Natural killer cell treated with Interleukin-12 subunit alpha and Interleukin-12 subunit beta and Interleukin-15 and Interleukin-18, amount 100 ng/mL, for 72 hours (primary cell): ENCODE measurements at regions not wholly inside any gene's neighbourhood (a gene's known extent, or its start where the extent isn't known, plus 50 kb on each side); places are given as distances from the start of the nearest gene placed in this dataset.

Experiments used
- ATAC-seq, 2 donors: fragments of 150-1000 bp; cut with Tn5 transposase in 1 of 2; sonication (Bioruptor Pico), chemical (Tn5 transposase) in 1 of 2; 2 replicates each; pipeline ENCODE4 v1.10.0; 2021
- DNase-seq: peaks from one replicate; pipeline ENCODE4 v3.0.0; 2022; ENCODE audit warnings: low spot score
- H3K27ac Mint-ChIP-seq, 2 donors: 1 replicate in 1 of 2; 2 replicates in 1 of 2; pipeline ENCODE4 v1.8.0; 2022; ENCODE audit warnings: mixed read lengths in 2 of 2, mild to moderate bottlenecking in 1 of 2, moderate library complexity in 1 of 2
- H3K27me3 Mint-ChIP-seq, 2 donors: 1 replicate in 1 of 2; 2 replicates in 1 of 2; pipeline ENCODE4 v1.8.0; 2022; ENCODE audit warnings: mixed read lengths in 2 of 2
- H3K36me3 Mint-ChIP-seq: one replicate; pipeline ENCODE4 v1.8.0; 2022; ENCODE audit warnings: mixed read lengths
- H3K4me1 Mint-ChIP-seq, 2 donors: 1 replicate in 1 of 2; 2 replicates in 1 of 2; pipeline ENCODE4 v1.8.0; 2022; ENCODE audit warnings: low read depth in 2 of 2, mixed read lengths in 2 of 2, mild to moderate bottlenecking in 1 of 2
- H3K4me3 Mint-ChIP-seq: one replicate; pipeline ENCODE4 v1.8.0; 2022; ENCODE audit warnings: mixed read lengths
- H3K9me3 Mint-ChIP-seq: 2 replicates; pipeline ENCODE4 v1.8.0; 2022; ENCODE audit warnings: mixed read lengths

DNA sequence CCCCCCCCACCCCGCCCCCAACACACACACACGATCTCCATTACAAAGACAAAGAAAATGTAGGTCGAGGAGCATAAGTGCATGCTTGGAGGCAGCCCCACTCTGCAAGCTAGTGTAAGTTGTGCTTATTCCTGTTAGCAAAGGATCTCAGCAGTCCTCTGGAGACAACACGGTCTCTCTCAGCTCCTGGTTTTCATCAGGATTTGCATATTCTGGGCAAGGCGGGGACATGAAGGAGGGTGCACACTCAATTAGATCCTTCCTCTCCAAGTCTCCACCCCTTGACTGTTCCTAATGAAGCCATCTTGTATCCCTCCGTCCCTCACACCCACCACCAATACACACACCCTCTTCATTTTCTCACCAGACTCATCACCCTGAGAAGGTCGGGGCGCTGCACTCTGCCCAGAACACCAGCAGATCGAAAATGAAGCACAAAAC, 63.8 kb downstream of the MRPL46 start:
- Mint-ChIP-seq H3K27me3 (peaks cover 12 to 32% of the 10 kb centered on the region in 2 donors), H3K27ac (no peak overlapping the region), H3K4me3 (no peak overlapping the region), H3K4me1 (no peaks in the 10 kb centered on the region), H3K9me3 (no peaks in the 10 kb centered on the region), H3K36me3 (no peaks in the 10 kb centered on the region)
- ATAC-seq, result no peak
- no peak for DNase-seq

DNA sequence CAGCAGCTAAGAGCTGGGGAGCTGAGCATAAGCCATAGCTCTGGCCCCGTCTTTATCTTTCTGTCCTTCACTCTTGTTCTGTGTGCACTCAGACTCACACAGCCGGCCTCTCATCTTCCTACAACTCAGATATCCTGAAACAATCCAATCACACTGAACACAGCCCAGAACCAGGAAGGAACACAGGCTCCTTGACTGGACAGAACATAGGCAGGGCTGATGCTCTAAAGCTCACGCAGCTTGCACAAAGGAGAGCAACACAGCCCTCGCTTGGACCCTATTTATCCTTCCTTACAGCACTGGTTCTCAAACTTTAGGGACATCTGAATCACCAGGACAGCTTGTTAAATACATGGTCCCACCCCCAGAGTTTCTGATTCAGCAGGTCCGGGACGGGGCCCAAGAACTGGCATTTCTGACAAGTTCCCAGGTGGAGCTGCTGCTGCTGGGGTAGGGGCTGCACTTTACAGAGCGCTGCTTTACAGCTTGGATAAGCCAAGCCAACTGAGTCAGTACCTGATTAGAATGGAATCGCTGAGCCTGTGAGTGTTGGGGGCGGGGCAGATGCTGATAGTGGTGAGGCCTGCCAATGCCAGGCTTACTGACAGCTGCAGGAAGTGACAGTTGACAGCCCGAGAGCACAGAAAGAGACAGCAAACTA, 65.1 kb downstream of the MRPL46 start:
- DNase-seq (no peak), ATAC-seq (no peak)
- Mint-ChIP-seq H3K27ac (no peak overlapping the region), H3K9me3 (no peaks in the 10 kb centered on the region), H3K4me3 (no peak overlapping the region), H3K36me3 (no peaks in the 10 kb centered on the region), H3K4me1 (no peaks in the 10 kb centered on the region), H3K27me3 (peaks cover 9 to 25% of the 10 kb centered on the region in 2 donors)

DNA sequence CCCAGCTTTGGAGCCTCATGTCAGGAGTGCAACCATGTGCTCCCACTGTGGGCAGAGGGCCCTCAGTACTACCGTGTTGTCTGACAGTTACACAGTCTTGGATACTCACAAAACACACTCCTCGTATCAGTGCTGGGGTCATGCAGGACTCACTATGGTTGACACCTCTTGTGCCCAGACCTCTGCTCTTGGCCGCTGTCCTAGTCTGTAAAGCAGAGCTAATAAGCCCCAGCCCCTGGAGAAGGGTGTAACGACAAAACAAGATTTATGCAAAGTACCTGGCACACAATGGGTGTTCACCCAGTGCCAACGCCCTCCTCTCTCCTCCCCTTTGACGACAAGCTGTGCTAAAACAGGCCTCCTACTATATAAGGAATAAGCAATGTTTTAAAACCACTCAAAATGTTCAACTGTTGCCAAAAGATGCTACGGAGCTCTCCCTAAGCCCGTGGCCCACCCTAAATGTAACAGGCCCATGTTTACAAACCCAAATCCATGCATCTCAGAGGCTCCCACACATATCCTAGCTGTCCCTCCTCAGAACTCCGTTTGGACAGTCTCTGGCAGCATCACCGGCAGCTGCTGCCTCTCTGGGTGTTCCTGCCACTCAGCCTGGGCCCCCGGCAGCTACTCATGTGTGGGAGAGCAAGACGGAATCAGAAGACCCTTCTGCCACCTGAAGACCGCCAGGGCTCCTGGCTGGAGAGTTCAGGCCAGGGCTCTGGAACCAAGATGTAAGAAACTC, 65.8 kb downstream of the MRPL46 start:
- ATAC-seq, result no peak
- peaks cover 11 to 21% of the 10 kb centered on the region in 2 donors for H3K27me3 Mint-ChIP-seq
- DNase-seq, result no peak
- no peaks in the 10 kb centered on the region for H3K36me3 Mint-ChIP-seq
- H3K4me1 Mint-ChIP-seq, result no peaks in the 10 kb centered on the region
- H3K9me3 Mint-ChIP-seq, result no peaks in the 10 kb centered on the region
- H3K4me3 Mint-ChIP-seq, result no peak overlapping the region
- H3K27ac Mint-ChIP-seq, result no peak overlapping the region

DNA sequence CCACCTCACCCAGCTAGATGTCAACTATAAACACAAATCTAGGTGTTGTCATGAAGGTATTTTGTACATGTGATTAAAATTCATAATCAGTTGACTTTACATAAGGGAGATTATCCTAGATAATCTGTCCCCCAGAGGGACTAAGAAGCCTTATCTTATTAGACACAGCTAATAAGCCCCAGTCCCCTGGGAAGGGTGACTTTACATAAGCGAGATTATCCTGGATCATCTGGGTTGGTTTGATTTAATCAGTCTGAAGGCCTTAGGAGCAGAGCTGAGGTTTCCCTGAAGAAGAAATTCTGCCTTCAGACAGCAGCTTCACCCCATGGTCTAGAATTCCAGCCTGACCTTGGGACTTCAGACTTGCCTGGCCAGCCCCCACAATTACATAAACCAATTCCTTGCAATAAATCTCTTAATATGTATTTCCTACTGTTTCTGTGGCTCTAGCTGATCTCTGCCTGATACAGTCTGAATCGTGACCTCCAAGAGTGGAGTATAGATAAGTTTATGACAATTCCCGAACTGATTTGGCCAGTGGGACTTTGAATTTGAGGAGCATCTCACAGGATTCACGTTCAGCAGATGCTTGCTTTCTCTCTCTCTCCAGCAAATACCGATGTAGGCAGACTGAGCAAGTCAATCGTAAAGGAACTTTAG, 66.5 kb downstream of the MRPL46 start:
- ATAC-seq, result no peak
- Mint-ChIP-seq H3K9me3 (no peaks in the 10 kb centered on the region), H3K4me3 (no peak overlapping the region), H3K27me3 (peaks cover 8 to 21% of the 10 kb centered on the region in 2 donors), H3K4me1 (no peaks in the 10 kb centered on the region), H3K27ac (no peak overlapping the region), H3K36me3 (no peaks in the 10 kb centered on the region)
- no peak for DNase-seq

DNA sequence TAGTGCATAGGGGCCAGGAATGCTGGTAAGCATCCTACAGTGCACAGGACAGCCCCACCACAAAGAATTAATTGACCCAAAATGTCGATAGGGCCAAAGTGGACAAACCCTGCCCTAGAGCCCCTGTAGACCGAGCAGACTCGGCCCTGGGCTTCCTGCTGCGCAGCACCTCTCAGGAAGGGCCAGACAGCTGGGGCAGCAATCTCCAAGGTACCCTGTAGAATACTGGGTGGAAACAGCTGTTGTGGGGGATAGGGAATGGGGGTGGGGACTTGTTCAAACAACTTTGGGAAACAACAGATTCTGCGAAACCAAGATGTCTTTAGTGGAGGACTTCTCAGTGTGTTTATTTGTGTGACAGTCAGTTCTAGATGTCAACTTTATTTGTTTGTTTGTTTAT, 67.1 kb downstream of the MRPL46 start:
- no peak for DNase-seq
- H3K4me1 Mint-ChIP-seq, result no peaks in the 10 kb centered on the region
- H3K27ac Mint-ChIP-seq, result no peak overlapping the region
- H3K9me3 Mint-ChIP-seq, result no peaks in the 10 kb centered on the region
- peaks cover 8 to 17% of the 10 kb centered on the region in 2 donors for H3K27me3 Mint-ChIP-seq
- no peak overlapping the region for H3K4me3 Mint-ChIP-seq
- H3K36me3 Mint-ChIP-seq, result no peaks in the 10 kb centered on the region
- ATAC-seq, result no peak

DNA sequence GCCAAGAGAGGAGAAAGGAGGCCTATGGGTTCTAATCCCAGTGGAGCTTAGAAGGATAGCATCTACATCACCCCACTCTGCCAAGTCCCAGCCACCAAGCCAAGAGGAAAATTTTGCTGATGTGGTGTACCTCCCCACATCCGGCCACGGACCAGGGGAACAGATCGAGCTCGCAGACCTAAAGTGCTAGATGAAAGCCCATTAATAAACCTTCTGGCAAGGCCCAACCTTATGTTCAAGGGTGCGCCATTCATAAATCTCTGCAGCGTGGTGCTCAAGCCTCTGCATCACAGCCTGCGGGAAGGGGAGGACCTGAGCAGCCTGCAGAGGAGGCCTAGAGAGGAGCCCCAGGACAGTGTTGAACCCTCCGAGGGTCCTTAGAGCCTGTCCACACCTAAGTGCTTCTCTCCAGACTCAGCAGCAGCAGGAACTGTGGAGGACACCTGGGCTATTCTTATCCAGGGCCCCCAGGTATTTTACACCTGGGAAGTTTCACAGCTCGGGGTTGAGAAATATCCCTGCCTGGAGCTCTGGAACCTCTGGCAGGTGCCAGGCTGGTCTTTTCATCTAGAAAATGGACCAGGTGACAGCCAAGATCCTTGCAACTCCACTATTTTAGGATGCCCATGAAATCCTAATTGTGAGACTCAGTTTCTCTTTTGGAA, 68.0 kb downstream of the MRPL46 start:
- H3K36me3 Mint-ChIP-seq, result no peaks in the 10 kb centered on the region
- ATAC-seq, result no peak
- H3K9me3 Mint-ChIP-seq, result no peaks in the 10 kb centered on the region
- no peak overlapping the region for H3K27ac Mint-ChIP-seq
- no peak for DNase-seq
- H3K27me3 Mint-ChIP-seq, result peaks cover 7 to 9% of the 10 kb centered on the region in 2 donors
- H3K4me3 Mint-ChIP-seq, result no peak overlapping the region
- H3K4me1 Mint-ChIP-seq, result no peaks in the 10 kb centered on the region

DNA sequence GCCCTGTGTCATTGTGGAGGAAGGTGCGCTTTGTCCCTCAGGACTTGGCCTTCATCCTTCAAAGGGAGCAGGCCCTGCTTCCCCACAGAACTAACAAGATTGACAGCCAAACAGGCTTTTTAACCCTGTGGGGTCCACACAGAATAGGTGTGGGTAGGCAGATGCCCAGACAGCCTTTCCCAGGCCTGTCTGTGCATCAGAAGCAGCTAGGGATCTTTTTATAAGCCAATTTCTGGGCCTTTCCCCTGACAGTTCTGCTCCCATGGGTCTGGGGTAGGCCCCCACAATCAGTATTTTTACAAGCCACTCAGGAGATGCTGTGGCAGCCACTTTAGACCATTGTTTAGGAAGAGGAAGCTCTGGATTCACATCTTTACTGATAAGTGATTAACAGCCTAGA, 69.2 kb downstream of the MRPL46 start:
- DNase-seq (no peak), ATAC-seq (no peak)
- Mint-ChIP-seq H3K4me1 (no peaks in the 10 kb centered on the region), H3K36me3 (no peaks in the 10 kb centered on the region), H3K4me3 (no peak overlapping the region), H3K9me3 (no peaks in the 10 kb centered on the region), H3K27me3 (peaks cover 0 to 12% of the 10 kb centered on the region in 2 donors), H3K27ac (no peak overlapping the region)

DNA sequence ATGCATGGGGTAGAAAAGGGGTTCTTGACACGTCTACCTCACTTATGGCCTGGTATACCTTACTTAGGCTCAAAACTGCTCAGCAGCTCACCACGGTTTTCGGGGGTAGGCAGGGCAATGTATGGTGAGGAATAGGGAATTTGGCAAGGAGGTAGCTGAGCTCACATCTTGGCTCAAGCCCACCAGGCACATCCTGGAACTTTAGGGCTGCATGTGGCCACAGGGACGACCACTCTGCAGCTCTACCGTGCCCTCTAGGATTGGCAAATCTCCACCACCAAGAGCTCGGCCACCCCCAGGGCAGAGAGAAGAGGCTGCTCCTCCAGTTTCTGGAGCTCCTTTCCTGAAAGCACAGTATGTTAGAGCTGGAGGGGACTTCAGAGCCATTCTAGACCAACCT, 69.7 kb downstream of the MRPL46 start:
- Mint-ChIP-seq H3K36me3 (no peaks in the 10 kb centered on the region), H3K27me3 (peaks cover 0 to 12% of the 10 kb centered on the region in 2 donors), H3K4me3 (no peak overlapping the region), H3K9me3 (no peaks in the 10 kb centered on the region), H3K4me1 (no peaks in the 10 kb centered on the region), H3K27ac (no peak overlapping the region)
- ATAC-seq, result no peak
- no peak for DNase-seq

DNA sequence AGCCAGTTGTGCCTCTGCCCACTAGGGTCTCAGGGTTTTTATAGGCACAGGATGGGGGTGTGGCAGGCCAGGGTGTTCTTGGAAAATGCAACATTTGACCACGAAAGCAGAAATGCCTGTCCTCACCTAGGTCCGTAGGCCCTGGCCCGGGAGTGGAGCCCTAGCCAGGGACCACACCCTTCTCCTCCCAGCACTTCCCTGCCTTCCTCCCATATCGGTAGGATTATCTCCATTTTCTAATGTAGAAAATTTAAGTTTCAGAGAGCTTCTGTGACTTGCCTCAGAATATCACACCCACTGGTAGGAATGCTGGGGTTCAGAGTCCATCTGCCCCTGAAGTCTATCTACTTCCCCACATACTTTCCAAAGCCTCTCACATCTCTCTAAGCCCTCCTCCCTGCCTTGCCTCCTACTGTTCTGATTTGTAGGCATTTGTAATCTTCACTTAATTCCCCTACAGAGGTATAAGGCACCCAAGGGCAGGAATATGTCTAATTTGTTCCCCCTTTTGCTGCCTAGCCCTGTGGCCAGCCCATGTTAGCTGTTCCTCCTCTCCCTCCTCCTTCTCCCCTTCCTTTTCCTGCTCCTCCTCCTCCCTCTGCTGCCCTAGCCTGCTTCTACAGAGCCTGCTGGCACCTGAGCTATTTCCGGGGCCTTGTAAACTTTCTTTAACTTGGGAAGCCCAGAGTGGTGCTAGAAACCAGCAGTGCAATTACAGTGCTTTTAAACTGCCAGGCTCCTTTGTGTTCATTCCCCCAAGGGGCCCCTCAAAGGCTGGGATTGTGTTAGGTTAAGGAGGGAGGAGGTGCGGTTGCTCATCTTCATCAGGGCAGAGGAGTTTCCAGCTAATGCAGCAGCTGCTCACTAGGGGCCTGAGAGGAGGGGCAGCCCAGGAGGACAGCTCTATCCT, 71.1 kb downstream of the MRPL46 start:
- Mint-ChIP-seq H3K9me3 (no peaks in the 10 kb centered on the region), H3K4me3 (no peak overlapping the region), H3K27ac (no peak overlapping the region), H3K27me3 (peaks cover 0 to 16% of the 10 kb centered on the region in 2 donors), H3K4me1 (no peaks in the 10 kb centered on the region), H3K36me3 (no peaks in the 10 kb centered on the region)
- ATAC-seq (no peak), DNase-seq (no peak)

DNA sequence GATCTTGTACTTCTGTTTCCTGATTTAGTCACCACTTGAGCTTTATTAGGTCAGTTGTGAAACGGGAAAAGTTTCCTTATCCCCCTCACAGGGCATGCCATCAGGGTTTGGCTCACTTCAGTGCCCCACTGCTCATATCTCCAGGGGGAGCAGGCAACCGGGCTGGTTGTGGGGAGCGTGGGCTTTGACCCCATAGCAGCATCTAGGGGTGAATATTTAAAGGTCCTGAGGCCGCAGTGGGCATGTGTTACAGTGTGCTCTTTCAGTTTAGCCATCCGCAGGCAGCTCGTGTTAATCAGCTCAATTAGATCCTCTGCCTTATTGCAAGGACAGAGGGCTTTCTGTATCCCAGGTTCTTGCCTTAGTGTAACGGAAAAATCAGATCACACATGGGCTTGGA, 71.9 kb downstream of the MRPL46 start:
- Mint-ChIP-seq H3K27ac (no peak overlapping the region), H3K4me1 (no peaks in the 10 kb centered on the region), H3K27me3 (peaks cover 0 to 17% of the 10 kb centered on the region in 2 donors), H3K9me3 (no peaks in the 10 kb centered on the region), H3K36me3 (no peaks in the 10 kb centered on the region), H3K4me3 (no peak overlapping the region)
- no peak for ATAC-seq
- DNase-seq, result no peak

DNA sequence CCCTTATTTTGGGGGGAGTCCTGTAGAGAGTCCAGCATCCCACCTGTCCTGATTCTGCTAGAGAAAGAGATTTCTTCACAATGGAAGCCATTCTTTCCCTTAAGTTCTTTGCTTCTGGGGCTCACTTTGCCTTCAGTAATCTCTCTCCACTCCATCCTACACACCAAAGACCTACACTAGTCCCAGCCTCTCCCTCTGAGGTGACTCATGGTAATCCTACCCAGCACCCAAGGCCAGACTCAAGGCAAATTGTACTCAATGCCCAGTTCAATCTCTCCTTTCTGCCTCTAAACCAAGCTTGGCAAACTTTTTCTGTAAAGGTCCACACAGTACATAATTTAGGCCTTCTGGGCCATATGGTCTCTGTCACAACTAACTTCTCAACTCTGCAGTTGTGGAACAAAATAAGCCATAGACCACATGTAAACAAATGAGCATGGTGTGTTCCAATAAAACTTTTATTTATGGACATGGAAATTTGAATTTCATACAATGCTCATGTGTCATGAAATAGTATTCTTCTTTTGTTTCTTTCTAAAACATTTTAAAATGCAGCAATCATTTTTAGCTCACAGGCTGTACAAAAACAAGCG, 72.5 kb downstream of the MRPL46 start:
- H3K36me3 Mint-ChIP-seq, result no peaks in the 10 kb centered on the region
- no peak overlapping the region for H3K27ac Mint-ChIP-seq
- no peaks in the 10 kb centered on the region for H3K4me1 Mint-ChIP-seq

DNA sequence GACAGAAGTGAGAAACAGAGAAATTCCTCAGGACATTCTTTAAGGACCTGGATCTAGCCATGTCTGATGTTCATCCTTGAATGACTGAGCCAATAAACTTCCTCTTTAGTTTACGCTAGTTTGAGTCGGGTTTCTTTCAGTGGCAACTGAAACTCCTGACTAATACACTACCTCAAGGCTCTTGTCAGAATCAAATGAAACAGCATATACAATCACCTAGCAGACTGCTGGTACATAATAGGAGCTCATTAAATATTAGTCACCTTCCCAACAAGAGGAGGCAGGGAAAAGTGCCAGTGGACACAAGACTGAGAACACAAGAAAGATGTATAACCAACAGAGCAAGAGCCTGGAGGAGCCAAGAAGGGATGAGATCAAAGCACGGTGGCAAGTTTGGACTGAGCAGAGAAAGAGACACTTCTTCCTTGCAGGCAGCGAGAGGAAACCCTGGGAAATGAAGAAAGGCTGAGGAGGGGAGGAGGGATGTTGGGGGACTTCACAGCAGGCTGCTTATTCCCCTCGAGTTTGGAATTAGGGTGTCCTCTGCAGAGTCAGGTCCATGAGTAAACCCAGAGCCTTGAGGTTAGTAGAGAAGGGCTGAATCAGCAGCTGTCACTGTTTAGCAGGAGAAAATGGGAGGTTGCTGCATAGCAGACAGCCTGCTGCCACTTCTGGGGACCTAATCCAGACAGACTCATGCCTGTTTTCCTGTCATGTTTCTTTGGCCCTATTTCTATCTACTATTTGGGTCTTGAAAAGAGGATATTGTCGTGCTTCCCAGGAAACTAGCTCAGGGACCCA, 73.3 kb downstream of the MRPL46 start:
- no peak overlapping the region for H3K4me3 Mint-ChIP-seq
- peaks cover 0 to 17% of the 10 kb centered on the region in 2 donors for H3K27me3 Mint-ChIP-seq
- no peak overlapping the region for H3K27ac Mint-ChIP-seq
- H3K9me3 Mint-ChIP-seq, result no peaks in the 10 kb centered on the region
- DNase-seq, result no peak
- H3K36me3 Mint-ChIP-seq, result no peaks in the 10 kb centered on the region
- no peak for ATAC-seq
- no peaks in the 10 kb centered on the region for H3K4me1 Mint-ChIP-seq

More for the DNA sequence above, 72.5 kb downstream of the MRPL46 start:
- Mint-ChIP-seq H3K27me3 (peaks cover 0 to 17% of the 10 kb centered on the region in 2 donors), H3K4me3 (no peak overlapping the region), H3K9me3 (no peaks in the 10 kb centered on the region)
- DNase-seq, result no peak
- ATAC-seq, result no peak
